K562 (cell line): ENCODE measurements at regions not wholly inside any gene's neighbourhood (a gene's known extent, or its start where the extent isn't known, plus 50 kb on each side); places are given as distances from the start of the nearest gene placed in this dataset.

ENCODE experiments used
- ESRRA ChIP-seq: fragments of 450-650 bp; IDR thresholded peaks from 2 replicates; pipeline ENCODE4 v1.6.1; 2014; ENCODE audit warnings: low read depth, mild to moderate bottlenecking, moderate library complexity, borderline replicate concordance
- EZH2 ChIP-seq: IDR thresholded peaks from 2 replicates; pipeline ENCODE4 v1.6.1; 2012; ENCODE audit warnings: low read depth, mild to moderate bottlenecking, inconsistent platforms, low read length, borderline replicate concordance
- FOS ChIP-seq: IDR thresholded peaks from 3 replicates; pipeline ENCODE4 v1.6.1; 2011; ENCODE audit not compliant: insufficient read length; ENCODE audit errors: extremely low read depth
- ZNF143 ChIP-seq: sonication (generic); formaldehyde crosslinking; IDR thresholded peaks from 2 replicates; pipeline ENCODE4 v1.9.0; 2022; ENCODE audit warnings: mild to moderate bottlenecking, missing genetic modification reagents
- TF ChIP-seq, protein P1 (sequence below): fragments of 250-450 bp; sonication (Bioruptor Pico); IDR thresholded peaks from 2 replicates; pipeline ENCODE4 v1.5.0; 2020; ENCODE audit warnings: mild to moderate bottlenecking, borderline replicate concordance

DNA sequence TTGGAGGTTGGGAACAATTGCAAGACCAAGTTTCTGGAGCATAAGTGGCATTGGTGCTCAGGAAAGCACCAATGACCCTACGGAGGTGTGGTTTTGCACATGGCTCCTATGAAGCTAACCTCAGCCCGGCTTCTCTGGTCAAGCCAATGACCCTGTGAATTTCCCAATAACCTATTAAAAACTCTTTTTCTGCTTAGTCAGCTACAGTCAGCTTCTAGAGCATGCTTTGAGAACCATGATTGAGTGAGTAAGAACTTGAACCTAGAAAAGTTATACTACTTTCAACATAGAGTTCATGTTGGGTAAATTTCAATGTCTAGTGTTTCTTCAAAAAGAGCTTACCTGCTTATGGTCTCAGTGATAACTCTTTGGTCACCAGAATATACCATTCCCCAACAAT is 163.2 kb downstream of the RSL24D1 start:
- no peak for TF ChIP-seq ESRRA
- no peak for TF ChIP-seq ZNF143 (CRISPR knock-in tag)
- TF ChIP-seq, protein P1, sequence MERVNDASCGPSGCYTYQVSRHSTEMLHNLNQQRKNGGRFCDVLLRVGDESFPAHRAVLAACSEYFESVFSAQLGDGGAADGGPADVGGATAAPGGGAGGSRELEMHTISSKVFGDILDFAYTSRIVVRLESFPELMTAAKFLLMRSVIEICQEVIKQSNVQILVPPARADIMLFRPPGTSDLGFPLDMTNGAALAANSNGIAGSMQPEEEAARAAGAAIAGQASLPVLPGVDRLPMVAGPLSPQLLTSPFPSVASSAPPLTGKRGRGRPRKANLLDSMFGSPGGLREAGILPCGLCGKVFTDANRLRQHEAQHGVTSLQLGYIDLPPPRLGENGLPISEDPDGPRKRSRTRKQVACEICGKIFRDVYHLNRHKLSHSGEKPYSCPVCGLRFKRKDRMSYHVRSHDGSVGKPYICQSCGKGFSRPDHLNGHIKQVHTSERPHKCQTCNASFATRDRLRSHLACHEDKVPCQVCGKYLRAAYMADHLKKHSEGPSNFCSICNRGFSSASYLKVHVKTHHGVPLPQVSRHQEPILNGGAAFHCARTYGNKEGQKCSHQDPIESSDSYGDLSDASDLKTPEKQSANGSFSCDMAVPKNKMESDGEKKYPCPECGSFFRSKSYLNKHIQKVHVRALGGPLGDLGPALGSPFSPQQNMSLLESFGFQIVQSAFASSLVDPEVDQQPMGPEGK = no peak
- TF ChIP-seq FOS = no peak
- no peak for TF ChIP-seq EZH2
